GM12874 (cell line): ENCODE measurements at regions not wholly inside any gene's neighbourhood (a gene's known extent, or its start where the extent isn't known, plus 50 kb on each side); places are given as distances from the start of the nearest gene placed in this dataset.

ENCODE experiments used
- TF ChIP-seq, protein P1 (sequence below): IDR thresholded peaks from 2 replicates; pipeline ENCODE4 v1.5.1; 2011; ENCODE audit warnings: low read depth, mild to moderate bottlenecking, control low read depth, low read length, moderate library complexity; ENCODE audit not compliant: insufficient read depth

- TF ChIP-seq, protein P1, sequence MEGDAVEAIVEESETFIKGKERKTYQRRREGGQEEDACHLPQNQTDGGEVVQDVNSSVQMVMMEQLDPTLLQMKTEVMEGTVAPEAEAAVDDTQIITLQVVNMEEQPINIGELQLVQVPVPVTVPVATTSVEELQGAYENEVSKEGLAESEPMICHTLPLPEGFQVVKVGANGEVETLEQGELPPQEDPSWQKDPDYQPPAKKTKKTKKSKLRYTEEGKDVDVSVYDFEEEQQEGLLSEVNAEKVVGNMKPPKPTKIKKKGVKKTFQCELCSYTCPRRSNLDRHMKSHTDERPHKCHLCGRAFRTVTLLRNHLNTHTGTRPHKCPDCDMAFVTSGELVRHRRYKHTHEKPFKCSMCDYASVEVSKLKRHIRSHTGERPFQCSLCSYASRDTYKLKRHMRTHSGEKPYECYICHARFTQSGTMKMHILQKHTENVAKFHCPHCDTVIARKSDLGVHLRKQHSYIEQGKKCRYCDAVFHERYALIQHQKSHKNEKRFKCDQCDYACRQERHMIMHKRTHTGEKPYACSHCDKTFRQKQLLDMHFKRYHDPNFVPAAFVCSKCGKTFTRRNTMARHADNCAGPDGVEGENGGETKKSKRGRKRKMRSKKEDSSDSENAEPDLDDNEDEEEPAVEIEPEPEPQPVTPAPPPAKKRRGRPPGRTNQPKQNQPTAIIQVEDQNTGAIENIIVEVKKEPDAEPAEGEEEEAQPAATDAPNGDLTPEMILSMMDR: no peak
Measured at GRCh38 chr5:97542469-97542868, 359.4 kb upstream of the RIOK2 start.

- TF ChIP-seq, protein P1: no peak
Measured at GRCh38 chr5:97543166-97543565, 360.1 kb upstream of the RIOK2 start.

DNA sequence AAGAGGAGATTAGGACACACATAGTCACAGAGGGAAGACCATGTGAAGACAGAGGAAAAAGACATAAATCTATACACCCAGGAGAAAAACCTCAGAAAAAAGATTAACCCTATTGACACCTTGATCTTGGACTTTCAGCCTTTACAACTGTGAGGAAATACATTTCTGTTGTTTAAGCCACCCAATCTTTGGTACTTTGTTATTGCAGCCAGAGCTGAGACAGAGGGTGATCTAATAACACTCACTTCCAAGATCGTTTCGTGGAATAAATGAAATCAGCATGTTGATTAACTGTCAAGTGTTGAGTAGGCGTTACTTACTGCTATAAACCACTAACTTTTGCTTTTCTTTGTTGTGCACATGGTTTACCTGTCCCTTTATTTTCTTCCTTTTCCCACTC is 361.2 kb upstream of the RIOK2 start:
- TF ChIP-seq, protein P1: no peak

- TF ChIP-seq, protein P1: no peak
Measured at GRCh38 chr5:97544678-97545077, 361.6 kb upstream of the RIOK2 start.

- TF ChIP-seq, protein P1: no peak
Measured at GRCh38 chr5:97545446-97545845, 362.4 kb upstream of the RIOK2 start.

- TF ChIP-seq, protein P1: no peak
Measured at GRCh38 chr5:97545886-97546535, 363.0 kb upstream of the RIOK2 start.

DNA sequence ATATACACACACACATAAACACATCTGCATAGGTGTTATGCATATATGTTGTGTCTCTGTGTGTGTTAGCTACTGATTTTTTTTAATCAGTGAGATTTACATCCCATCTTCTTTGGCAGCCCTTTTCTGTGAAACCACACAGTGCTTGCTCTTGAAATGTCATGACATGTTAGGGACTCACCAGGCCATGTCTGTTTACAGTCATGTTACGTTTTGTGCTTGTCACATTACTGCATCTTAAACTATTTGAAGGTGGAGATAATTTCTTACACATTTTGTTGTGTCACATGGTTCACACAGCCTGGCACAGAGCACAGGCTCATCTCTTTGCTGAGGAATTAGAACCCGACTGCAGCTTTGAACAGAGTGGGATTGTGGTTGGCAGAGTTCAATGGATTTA is 364.4 kb upstream of the RIOK2 start:
- TF ChIP-seq, protein P1: no peak
